GM18909 (cell line): ENCODE measurements at regions not wholly inside any gene's neighbourhood (a gene's known extent, or its start where the extent isn't known, plus 50 kb on each side); places are given as distances from the start of the nearest gene placed in this dataset.

Source experiments
- ATAC-seq: cut with Tn5 transposase; IDR thresholded peaks from one replicate; pipeline ENCODE4 v1.9.1; 2021; ENCODE audit warnings: mild to moderate bottlenecking; ENCODE audit not compliant: unreplicated experiment, poor library complexity

DNA sequence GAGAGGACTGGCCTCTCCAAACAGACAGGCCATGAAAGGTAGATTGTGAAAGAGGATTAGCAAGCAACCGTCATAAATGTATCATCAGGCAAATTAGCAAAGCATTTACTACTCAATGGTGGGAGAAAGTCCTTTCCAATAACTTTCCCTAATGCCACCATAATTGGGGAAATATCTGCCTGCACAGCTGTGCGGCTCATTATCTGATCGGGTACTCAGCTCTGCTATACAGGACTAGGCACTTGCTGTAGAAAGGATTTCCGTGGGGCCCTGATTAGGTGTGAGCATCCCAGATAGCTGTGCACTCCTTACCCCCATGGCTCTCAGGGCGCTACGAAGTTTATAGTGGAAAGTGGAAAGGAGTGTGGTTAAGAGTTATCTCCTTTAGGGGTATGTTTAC lies 309.7 kb upstream of the PLET1 start:
- ATAC-seq: no peak

DNA sequence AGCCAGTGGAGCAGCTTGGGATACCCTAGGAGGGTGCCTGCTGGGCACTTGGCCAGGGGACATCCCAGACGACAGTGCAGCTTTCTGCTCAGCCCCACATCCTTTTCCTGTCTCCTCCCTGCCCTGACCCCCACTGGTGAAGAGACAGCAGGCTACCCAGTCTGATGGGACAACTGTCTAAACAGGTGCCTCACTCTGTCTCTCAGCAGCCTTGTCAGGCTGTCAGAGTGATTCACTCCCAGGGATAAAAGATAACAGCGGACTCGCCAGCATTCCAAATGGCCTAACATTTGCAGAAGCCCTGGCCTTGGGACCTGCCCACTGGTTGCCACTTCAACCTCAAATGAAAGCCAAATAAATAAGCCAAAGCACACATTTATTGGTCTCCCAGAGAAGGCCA lies 318.6 kb upstream of the PLET1 start:
- no peak for ATAC-seq

DNA sequence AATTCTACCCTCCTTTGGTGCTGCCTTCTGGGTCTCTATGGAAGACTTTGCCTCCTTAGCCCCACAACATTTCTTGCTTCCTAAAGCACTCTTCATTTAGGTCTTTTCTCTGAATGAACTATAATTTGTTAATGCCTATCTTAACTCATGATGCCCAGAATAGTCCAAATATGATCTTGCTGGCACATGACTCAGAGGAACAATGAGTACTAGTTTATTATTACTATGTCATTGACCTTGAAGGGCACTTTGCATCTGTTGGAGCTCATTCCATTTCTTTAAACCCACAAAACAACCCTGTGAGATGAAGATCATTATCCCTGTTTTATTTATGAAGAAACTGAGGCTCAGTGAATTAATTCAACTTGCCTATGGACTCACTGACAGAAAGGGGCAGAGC lies 320.2 kb upstream of the PLET1 start:
- no peak for ATAC-seq

DNA sequence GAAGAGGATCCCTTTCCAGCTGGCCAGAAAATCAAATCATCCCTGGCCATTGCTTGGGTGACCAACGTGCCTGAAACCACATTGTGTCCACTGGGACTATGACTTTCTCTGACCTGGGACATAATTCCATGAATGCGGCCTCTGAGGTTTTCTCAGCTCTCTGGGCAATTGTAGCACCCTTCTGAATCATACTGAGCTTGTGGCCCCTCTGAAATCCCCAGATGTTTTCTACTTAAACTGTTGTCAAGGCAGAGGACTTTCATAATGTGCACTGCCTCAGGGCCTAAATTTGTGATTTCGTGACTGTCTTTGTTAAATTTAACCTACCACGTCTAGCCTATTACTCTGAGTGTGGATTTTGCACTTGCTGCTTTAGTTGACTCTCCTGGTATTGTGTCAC lies 321.1 kb upstream of the PLET1 start:
- ATAC-seq: no peak

DNA sequence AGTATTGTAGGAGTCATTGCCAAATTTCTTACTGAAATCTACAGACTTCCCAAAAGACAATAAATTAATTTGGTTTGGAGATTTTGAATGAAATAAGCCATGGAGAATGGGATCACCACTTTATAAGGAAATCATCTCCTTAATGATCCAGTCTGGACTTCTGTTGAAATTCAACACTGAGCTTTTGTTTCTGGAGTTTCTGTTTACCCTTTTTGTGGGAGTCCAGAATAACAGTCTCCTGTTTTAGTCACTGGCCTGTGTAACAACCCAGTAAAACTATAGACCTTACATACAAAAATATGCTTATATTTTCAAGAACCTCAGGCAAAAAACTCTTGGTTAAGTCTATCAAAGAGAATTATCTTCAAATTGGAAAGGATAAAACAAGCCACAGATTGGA lies 321.7 kb upstream of the PLET1 start:
- ATAC-seq: no peak

DNA sequence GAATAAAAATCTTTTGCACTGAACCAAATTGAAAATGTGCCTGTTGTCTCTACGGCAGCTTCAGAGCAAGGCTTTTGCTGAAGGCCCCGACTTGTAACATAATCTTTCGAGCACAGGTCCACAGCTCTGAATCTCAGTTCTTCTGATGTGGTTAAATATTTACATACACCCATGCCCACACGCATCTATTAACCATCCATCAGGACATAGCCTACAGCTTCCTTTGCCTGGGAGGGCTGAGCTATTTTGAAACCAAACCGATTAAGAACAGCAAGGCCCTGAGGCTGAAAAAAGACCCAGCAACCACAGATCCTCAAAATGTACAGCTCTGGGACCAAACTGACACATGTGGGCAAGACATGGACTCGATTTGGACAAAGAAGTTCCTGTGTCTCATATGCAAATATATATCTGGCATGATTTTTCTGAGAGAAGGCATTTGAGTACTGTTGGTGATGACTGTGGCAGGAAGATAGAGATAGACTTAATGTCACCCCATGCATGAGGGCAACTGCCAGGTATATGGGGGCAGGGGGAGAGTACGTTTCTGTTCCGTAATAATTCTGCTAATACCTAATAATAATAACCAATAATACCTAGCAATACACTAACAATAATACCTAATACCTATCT lies 322.7 kb upstream of the PLET1 start:
- ATAC-seq: peak; percentile 92

DNA sequence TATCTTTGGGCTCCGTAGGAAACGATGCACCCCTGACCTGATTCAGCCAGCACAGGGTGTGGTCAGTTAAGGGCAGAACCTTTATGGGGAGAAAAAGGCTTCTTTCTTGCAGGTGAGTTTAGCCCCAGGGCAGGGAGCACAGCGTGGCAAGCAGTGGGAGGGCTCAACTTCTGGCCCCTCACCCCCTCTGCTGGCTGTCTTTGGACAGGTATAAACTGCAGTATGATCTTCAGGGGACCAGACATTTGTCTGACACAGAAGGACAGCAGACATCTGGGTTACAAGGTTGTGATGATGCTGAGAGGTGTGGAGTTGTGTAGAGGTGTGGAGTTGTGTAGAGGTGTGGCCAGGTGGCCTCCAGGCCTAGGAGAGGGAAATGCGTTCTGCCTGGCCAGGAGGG lies 324.0 kb upstream of the PLET1 start:
- ATAC-seq: no peak

DNA sequence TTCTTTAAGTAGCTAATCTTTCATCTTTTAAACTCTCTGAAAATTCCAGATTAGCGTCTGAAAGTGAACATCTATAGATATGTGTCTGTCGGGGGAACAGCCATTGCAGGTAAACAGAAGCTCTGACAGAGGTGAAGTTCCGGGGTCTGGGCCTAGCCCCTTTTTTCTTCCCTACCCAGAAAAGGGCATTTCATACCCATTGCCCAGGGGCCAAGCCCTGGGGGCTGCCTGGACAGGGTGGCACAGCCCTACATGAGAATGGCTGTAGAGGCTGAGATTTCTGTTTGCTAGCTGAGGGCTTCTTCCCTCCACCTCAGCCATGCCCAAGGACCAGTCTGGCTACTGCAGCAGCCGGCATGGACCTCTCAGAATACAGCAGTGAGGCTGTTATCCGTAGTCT lies 327.0 kb upstream of the PLET1 start:
- no peak for ATAC-seq

DNA sequence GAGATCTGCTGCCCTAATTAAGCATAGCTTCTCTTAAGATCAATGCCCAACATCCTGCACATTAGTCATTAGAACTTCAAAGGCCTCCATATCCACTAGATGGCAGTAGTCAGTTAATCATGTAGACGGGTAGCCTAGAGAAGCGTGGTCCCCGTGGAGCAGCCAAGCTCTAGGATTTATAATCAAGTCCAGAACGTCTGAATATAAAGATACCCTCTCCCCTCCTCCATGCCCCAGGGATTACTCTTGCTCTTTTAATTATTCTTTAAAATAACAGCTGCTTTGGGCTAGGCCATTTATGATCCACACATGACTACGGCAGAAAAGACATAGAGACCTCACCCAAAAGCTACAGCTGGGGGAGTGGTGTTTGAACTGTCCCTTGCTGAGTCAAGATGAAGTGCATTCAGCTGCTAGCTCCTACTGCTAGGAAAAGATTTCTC lies 327.6 kb upstream of the PLET1 start:
- ATAC-seq: peak; percentile 49

DNA sequence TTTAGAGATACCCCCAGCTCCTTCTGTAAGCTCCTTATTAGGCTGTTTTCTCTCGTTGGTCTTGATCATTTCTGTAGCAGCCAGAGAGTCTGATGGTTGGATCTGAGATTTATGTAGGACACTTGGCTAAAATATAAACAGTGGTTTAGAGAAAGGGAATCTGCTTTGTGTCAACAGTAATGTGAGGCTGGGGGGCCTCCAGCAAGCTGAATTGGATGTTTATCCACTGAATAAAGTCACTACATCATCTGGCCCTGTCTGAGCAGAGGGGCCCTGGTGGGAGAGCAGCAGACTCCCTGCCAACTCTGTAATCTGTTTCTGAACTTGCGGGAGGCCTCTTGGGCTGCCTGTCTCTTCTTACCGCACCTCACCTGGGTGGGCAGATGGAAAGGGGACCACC lies 328.5 kb upstream of the PLET1 start:
- ATAC-seq: no peak

DNA sequence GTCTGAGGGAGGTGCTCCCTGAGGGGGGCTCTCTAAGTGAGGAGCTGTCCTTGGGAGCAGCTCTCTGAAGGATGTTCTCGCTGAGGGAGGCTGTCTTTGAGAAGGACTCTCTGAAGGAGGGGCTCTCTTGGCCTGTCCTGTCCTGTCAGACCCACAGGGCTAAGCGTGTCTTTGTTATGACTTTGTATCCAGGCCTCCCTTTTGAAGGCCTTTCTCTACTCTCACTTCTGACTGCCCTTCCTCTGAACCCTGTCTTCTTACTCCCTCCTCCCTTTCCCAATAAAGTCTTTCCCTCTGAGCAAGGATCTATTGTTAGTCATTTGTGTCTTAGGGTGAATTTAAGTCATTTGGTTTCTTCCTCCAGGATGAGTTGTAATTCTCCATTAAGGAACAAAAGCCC lies 330.1 kb upstream of the PLET1 start:
- no peak for ATAC-seq

DNA sequence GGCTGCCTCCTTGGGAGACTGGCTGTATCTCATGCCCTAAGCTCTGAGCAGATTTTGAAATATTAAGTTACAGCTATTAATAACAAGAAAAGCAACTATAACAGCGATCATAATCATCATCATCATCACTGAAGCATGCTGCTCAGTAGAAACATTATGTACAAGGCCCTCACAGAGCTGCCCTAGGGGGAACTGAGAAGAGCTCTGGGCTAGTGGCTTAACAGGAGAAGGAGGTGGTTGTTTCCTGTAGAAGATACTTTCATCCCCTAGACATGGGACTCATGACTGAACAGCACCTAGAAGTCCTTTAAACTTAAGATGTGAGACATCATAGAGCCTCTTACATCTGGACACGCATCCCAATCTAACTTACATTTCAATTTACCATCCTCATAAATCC lies 332.8 kb upstream of the PLET1 start:
- no peak for ATAC-seq

DNA sequence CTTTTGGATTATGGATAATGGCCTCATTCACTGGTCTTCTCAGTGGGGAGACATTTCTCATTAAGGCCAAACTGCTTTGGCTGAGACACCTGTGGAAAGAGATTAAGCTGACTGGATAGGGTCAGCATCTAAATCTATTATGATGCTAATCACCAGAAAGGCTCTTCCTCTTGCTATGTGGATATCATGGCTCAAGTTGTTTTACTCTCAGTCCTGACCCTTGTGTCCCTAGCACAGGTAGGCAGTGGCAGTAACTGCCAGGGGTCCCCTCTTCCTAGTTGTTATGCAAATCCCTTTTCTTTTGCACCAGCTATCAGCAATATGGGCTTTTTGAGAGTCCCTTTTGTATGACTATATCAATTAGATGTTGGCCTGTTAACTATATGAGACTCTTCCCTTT lies 335.7 kb upstream of the PLET1 start:
- no peak for ATAC-seq

DNA sequence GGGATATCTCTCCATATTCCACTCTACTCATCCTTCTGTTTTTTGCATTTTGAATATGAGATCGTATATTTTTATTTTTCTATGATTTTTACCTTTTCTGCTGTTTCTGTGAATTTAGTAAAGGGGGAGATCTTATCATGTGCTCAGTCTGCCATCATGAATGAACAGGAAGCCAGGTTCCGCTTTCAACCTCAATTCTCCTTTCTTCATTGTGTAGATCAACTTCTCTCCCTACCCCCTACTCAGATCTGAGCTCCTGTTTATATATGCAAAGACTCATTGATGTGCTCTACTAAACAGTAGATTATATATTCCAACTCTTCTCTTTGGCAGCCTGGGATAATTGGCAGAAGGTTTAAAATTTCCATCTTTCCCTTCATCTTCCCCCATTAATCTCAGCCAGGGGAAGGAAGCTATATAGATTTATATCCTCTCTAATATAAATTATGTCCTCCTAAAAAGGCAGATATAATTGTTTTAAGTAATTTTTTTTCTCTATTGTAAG lies 336.7 kb upstream of the PLET1 start:
- ATAC-seq: no peak

DNA sequence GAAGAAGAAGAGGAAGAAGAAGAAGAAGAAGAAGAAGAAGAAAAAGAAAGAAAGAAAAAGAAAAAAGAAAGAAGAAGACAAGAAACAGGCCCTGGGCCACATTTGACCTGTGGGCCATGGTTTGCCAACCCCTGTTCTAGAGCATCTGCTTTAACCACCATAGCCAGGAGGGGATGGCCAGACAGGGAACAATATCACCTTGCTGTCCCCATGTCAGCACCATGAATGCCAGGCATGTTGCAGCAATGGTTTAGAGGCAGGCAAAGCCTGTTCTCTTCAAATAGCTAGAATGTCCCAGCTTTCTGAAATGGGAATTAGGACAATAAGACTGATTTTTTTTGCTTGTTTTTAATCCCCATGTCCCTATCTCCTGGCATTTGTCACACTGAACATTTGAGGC lies 338.6 kb upstream of the PLET1 start:
- no peak for ATAC-seq

DNA sequence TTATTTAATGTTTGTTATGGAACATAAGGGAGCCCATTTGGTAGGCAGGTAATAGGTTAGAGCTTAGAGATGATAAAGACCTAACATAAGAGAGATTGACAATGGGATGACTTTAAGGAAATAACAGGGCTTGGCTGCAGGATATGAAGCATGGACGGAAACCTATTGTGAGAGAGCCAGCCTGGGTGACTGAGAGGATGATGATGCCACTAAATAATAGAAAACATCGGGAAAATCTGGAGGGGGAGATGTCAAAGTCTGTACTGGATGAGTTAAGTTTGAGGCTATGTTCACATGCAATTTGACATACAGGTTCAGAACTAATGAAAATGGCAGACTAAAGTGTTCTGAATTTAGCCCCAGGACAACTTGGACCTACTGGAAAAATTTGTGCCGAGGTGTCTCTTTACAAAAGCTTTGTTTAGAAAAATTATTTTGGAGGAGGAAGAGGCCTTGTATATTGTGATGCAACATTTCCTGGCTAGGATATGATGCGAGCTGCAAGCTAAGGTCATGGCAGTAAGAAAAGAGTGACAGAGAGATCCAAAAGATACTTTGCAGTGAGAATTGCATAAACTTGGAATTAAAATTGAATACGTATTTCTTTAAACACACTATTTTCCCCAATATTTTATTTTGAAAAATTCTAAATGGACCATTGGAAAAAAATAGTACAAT lies 339.3 kb upstream of the PLET1 start:
- ATAC-seq: no peak

DNA sequence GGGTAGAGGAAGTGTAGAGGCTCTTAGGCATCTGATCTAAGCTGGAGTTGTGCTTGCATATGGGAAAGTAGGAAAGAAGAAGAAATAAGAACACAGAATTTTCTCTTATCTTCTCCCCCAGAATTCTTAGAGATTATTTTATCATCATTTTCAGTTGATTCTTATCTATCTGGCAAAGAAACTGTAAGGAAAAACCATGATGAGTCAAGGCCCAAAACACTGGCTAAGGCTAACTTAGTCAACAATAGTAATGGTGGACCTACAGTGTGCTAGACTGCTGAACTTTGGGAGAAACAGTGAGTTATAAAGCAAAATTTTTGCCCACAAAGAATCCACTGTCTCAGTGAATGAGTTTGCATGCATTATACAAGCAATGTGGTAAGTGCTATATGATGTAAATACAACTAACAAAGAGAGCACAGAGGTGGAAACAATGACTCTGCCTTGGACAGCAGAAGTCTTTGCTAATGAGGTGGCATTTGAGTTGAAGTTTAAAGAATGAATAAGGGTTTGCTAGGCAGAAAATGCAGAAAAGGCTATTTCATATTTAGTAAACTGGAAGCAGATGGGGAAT lies 344.5 kb upstream of the PLET1 start:
- ATAC-seq: no peak

DNA sequence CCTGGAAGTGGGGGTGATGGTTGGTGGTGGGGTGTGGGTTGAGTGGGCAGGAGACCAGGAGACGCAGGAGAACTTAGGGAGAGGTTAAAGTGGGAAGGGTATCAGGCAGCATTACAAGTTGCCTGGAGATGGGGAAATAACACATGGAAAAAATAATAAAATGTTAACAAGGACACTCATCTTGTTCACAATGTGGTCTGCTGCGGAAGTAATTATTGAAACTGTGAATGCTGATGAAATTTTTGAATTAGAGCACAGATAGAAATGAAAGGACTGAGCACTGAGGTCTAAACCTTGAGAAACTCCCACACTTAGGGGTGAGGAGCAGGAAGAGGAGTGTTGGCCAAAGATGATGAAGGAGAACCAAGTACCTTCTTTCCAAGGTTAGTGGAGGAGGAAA lies 346.0 kb upstream of the PLET1 start:
- no peak for ATAC-seq

DNA sequence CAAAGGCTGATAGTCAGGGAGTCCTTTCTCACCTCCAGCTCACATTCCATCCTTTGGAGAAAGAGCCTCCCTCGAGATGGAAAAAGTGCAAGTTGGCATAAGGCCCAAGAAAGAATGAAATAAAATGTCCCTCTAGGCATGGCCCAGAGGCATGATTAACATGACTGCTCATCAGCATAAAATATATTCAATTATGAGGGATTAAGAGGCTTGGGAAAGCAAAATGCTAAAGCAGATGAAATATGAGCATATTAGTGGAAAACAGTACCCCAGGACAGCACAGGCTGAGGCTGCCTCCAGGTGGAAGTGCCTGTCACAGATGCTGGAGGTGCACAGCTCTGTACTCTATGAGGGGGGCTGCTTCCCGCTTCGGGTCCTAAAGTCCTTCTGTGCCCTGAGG lies 347.8 kb upstream of the PLET1 start:
- no peak for ATAC-seq

DNA sequence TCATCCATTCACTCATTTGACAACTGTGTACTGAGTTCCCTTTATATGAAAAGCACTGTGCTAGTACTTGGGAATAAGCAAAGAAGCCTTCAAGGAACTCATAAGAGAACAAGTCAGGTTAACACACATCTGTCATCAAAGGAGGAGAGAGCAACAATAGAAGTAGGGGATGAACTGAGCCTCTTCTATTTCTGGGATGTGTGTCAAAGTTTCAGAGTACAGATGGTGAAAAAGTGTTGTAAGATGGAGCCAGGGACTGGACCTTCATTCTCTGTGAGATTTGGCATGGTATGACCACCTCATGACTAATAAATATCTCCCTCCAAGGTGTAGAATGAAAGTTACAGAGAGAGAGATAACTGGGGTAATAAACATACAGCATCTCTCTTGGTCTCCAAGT lies 349.8 kb upstream of the PLET1 start:
- no peak for ATAC-seq

DNA sequence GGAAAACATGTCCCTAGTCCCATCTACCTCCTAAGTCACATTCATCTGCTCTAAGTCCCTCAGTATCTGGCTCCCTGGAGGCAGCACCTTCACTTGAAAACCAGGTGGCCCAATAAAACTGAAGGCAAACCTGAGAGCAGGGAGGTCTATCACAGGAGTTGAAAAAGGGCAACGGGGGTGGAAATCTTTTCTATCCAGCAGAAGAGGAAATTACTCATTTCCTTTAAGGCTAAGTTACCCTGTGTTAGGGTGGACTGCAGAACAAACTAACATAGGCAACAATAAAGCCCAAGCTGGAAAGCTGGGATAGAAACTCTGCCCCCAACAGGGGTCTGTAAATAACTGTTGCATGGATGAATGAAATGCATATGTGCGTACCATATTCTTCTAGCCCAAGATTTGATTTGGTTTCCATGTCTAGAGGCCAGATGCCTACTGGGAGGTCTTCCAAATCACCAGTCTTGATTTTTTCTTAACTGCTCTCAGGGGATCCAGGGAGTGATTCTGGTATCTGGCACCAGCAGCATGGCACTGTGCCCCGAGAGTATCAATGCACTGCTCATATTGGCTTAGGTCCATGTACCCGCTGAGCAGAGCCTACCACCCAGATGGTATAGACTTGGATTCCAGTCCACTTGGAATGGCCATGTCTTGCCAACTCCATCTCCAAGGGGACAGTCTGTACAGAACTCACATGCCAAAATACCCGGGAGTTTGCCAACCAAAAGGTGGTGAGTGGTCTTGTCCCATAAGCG lies 350.0 kb upstream of the NCAM1 start:
- no peak for ATAC-seq
